ENCODE measurements at regions not wholly inside any gene's neighbourhood (a gene's known extent, or its start where the extent isn't known, plus 50 kb on each side); places are given as distances from the start of the nearest gene placed in this dataset.

DNA sequence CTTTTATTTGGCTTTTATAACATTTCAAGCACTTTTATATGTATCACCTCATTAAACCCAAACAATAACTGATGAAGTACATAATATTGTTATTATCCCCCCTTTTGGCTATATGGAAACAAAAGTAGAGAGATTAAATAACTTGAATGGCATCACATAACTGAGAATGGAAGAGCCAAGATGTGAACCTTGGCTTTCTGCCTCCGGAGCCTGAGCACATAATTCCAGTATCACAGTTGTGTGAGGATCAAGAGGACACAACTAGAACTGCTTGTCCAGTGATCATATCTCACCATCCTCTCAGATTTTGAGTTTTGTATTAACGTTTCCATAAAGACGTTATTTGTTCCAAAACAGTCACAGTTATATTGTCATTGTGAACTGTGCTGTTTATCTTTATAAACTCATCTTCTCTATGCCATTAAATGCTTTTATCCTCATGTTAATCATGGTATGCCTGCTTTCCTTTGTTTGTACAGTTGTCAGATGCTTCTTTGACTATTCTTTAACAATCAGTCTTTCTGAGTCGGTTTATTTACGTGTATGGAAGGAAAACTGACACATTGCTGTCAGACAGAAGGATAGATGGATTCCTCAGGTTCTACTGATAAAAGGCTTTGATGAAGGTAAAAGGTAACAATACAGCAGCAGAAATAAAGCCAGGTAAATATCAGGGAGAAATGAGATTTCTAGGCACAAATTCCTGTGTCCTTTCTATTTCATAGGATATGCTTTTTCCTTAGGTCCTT, 92.0 kb upstream of the FAM13C start:
- CTCF ChIA-PET, result no interaction called here
- H3K27ac Mint-ChIP-seq (ENCODE audit: unreplicated experiment), result no peak overlapping the region
- peaks cover 47% of the 10 kb centered on the region for H3K27me3 Mint-ChIP-seq (ENCODE audit: unreplicated experiment)
- BruUV-seq (replicated peaks), result no TSS peak
- intact Hi-C loops (cut with micrococcal nuclease; ENCODE audit: unreplicated experiment), result no loop called here
- H3K4me3 Mint-ChIP-seq (ENCODE audit: low read depth, unreplicated experiment), result no peak overlapping the region
- no peaks in the 10 kb centered on the region for H3K4me1 Mint-ChIP-seq (ENCODE audit: low read depth, unreplicated experiment)
- no peaks in the 10 kb centered on the region for H3K9me3 Mint-ChIP-seq (ENCODE audit: low read depth, unreplicated experiment)
- no peak for DNase-seq
- no peaks in the 10 kb centered on the region for H3K36me3 Mint-ChIP-seq (ENCODE audit: insufficient read depth, unreplicated experiment)
- TF ChIP-seq CTCF (IDR thresholded peaks at IDR 0.05; ENCODE audit: unreplicated experiment), result no peak

DNA sequence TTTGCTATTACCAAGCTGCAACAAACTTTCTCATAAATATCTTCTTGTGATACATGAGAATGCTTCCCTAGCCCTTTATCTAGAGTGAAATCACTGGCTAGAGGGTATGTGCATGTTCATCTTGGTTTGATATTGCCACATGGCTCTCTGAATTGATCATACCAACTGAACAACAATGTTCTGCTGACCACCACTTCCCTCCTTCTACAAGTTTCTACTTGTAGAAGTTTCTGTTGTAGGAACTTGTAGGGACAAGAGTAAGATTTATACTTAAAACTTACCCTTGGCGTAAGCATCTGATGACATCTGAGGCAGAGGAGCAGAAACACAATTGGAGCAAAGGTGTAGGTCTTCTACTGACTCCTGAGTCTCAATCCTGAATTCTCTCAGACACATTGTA, 86.3 kb upstream of the FAM13C start:
- intact Hi-C loops (cut with micrococcal nuclease; ENCODE audit: unreplicated experiment), result no loop called here
- Mint-ChIP-seq H3K9me3 (ENCODE audit: low read depth, unreplicated experiment) (no peaks in the 10 kb centered on the region), H3K36me3 (ENCODE audit: insufficient read depth, unreplicated experiment) (no peaks in the 10 kb centered on the region), H3K27me3 (ENCODE audit: unreplicated experiment) (peaks cover 45% of the 10 kb centered on the region), H3K27ac (ENCODE audit: unreplicated experiment) (no peak overlapping the region), H3K4me1 (ENCODE audit: low read depth, unreplicated experiment) (no peaks in the 10 kb centered on the region), H3K4me3 (ENCODE audit: low read depth, unreplicated experiment) (no peak overlapping the region)
- DNase-seq, result no peak
- CTCF ChIA-PET, result interaction anchor here (1.6 kb wide), 1 partner anchor 10 kb away, joined by 3 read pairs; no protein-coding TSS in a partner anchor
- TF ChIP-seq CTCF (IDR thresholded peaks at IDR 0.05; ENCODE audit: unreplicated experiment), result no peak
- BruUV-seq (replicated peaks), result no TSS peak

GRCh38 chr10:59435707-59436106, 73.4 kb upstream of the FAM13C start:
- DNase-seq, result no peak
- TF ChIP-seq CTCF (IDR thresholded peaks at IDR 0.05; ENCODE audit: unreplicated experiment), result no peak
- peaks cover 22% of the 10 kb centered on the region for H3K27me3 Mint-ChIP-seq (ENCODE audit: unreplicated experiment)
- no TSS peak for BruUV-seq (replicated peaks)
- H3K9me3 Mint-ChIP-seq (ENCODE audit: low read depth, unreplicated experiment), result no peaks in the 10 kb centered on the region
- H3K36me3 Mint-ChIP-seq (ENCODE audit: insufficient read depth, unreplicated experiment), result no peaks in the 10 kb centered on the region
- H3K4me1 Mint-ChIP-seq (ENCODE audit: low read depth, unreplicated experiment), result peaks cover 18% of the 10 kb centered on the region
- intact Hi-C loops (cut with micrococcal nuclease; ENCODE audit: unreplicated experiment), result no loop called here
- no peak overlapping the region for H3K27ac Mint-ChIP-seq (ENCODE audit: unreplicated experiment)
- CTCF ChIA-PET, result no interaction called here
- no peak overlapping the region for H3K4me3 Mint-ChIP-seq (ENCODE audit: low read depth, unreplicated experiment)

DNA sequence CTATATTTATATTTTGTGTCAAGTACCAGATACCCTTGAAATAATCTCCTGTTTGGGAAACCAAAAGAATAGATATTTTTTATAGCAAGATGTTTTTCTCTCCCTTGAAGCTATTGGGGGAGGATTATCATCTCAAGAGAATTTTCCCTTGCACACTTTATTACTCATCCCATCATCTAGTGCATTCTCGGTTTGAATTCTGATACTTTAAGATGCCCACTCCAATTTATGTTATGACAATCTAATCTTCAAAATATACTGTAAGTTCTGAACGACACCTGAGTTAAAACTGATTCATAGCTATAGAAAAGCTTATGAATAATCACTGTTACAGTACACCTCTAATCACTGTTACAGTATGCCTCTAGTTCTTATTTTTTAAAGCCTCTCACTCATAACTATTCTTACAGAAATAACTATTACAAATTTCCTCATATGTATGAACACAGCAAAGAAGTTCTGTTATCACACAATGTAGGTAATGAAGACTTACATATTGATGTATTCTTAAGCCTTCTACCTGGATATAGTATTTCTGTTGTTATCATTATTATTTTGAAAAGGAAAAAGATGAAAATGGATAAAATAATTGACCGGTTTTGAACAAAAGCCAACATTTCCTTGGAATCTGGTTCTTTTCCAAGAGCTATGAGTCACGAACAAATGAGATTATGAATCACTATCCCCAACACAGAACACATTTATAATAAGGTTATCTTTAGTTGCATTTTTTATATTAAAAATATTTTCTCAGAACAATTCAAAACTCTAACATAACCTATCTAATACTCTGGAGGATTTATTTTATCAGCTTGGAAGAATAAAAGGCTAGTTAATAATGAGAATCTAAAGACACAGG, 72.3 kb upstream of the FAM13C start:
- BruUV-seq (replicated peaks), result no TSS peak
- TF ChIP-seq CTCF (IDR thresholded peaks at IDR 0.05; ENCODE audit: unreplicated experiment), result no peak
- Mint-ChIP-seq H3K27ac (ENCODE audit: unreplicated experiment) (no peak overlapping the region), H3K36me3 (ENCODE audit: insufficient read depth, unreplicated experiment) (no peaks in the 10 kb centered on the region), H3K4me3 (ENCODE audit: low read depth, unreplicated experiment) (no peak overlapping the region), H3K4me1 (ENCODE audit: low read depth, unreplicated experiment) (peaks cover 18% of the 10 kb centered on the region), H3K9me3 (ENCODE audit: low read depth, unreplicated experiment) (no peaks in the 10 kb centered on the region), H3K27me3 (ENCODE audit: unreplicated experiment) (peaks cover 22% of the 10 kb centered on the region)
- intact Hi-C loops (cut with micrococcal nuclease; ENCODE audit: unreplicated experiment), result no loop called here
- no peak for DNase-seq
- CTCF ChIA-PET, result interaction anchor here (0.6 kb wide), 1 partner anchor 386 kb away, joined by 3 read pairs; no protein-coding TSS in a partner anchor
